Neural progenitor cell (in vitro differentiated cells): ENCODE measurements at regions not wholly inside any gene's neighbourhood (a gene's known extent, or its start where the extent isn't known, plus 50 kb on each side); places are given as distances from the start of the nearest gene placed in this dataset.
"Not testable (repeated sequence)": the region's sequence is repeated elsewhere in the genome, so short reads cannot be mapped to it uniquely, and the experiment has no call there.

ENCODE experiments used
- DNase-seq: peaks from one replicate; pipeline ENCODE4 v3.0.0-alpha.2; 2016; ENCODE audit warnings: low spot score
- H2AFZ ChIP-seq: fragments of 200-600 bp; sonication (generic); replicated peaks from 2 replicates; pipeline ENCODE4 v1.6.1; 2016; ENCODE audit warnings: antibody characterized with exemption
- H3F3A ChIP-seq: fragments of 200-600 bp; sonication (generic); 2 replicates; pipeline ENCODE4 v1.6.1; 2016; ENCODE audit warnings: antibody characterized with exemption, low read depth
- H3K27ac ChIP-seq: fragments of 200-600 bp; sonication (generic); 2 replicates; pipeline ENCODE4 v1.5.1; 2016; ENCODE audit warnings: mild to moderate bottlenecking
- H3K27me3 ChIP-seq: fragments of 200-600 bp; sonication (generic); 2 replicates; pipeline ENCODE4 v1.6.1; 2016; ENCODE audit warnings: mild to moderate bottlenecking, moderate library complexity
- H3K36me3 ChIP-seq: fragments of 200-600 bp; sonication (generic); 2 replicates; pipeline ENCODE4 v1.5.1; 2016
- H3K4me1 ChIP-seq: fragments of 200-600 bp; sonication (generic); 2 replicates; pipeline ENCODE4 v1.6.1; 2016; ENCODE audit warnings: mixed run types
- H3K4me2 ChIP-seq: fragments of 200-600 bp; sonication (generic); 2 replicates; pipeline ENCODE4 v1.6.1; 2016
- H3K4me3 ChIP-seq: fragments of 200-600 bp; sonication (generic); 2 replicates; pipeline ENCODE4 v1.5.1; 2016
- H3K79me2 ChIP-seq: fragments of 200-600 bp; sonication (generic); 2 replicates; pipeline ENCODE4 v1.6.1; 2016; ENCODE audit warnings: low read depth
- H3K9ac ChIP-seq: fragments of 200-600 bp; sonication (generic); 2 replicates; pipeline ENCODE4 v1.6.1; 2016
- H3K9me3 ChIP-seq: fragments of 200-600 bp; sonication (generic); 2 replicates; pipeline ENCODE4 v1.5.1; 2016; ENCODE audit warnings: low read depth
- H4K20me1 ChIP-seq: fragments of 200-600 bp; sonication (generic); 2 replicates; pipeline ENCODE4 v1.6.1; 2016; ENCODE audit warnings: low read depth
- H3K27ac Mint-ChIP-seq: 3 replicates; pipeline ENCODE4 v1.8.0; 2021; ENCODE audit warnings: mixed read lengths
- H3K27me3 Mint-ChIP-seq: 2 replicates; pipeline ENCODE4 v1.8.0; 2022; ENCODE audit warnings: low read depth, mild to moderate bottlenecking, inconsistent platforms, moderate library complexity, mixed read lengths; ENCODE audit not compliant: insufficient read depth
- H3K36me3 Mint-ChIP-seq: 3 replicates; pipeline ENCODE4 v1.8.0; 2021; ENCODE audit warnings: mixed read lengths
- H3K4me1 Mint-ChIP-seq: 3 replicates; pipeline ENCODE4 v1.8.0; 2021; ENCODE audit warnings: mixed read lengths
- H3K4me3 Mint-ChIP-seq: 3 replicates; pipeline ENCODE4 v1.8.0; 2021; ENCODE audit warnings: mild to moderate bottlenecking, moderate library complexity, mixed read lengths
- H3K9me3 Mint-ChIP-seq: 3 replicates; pipeline ENCODE4 v1.8.0; 2020; ENCODE audit warnings: mixed read lengths
- EZH2 ChIP-seq: fragments of 200-600 bp; sonication (generic); IDR thresholded peaks from 2 replicates; pipeline ENCODE4 v1.6.1; 2017; ENCODE audit warnings: antibody characterized with exemption, mild to moderate bottlenecking, moderate library complexity
- EZH2phosphoT487 ChIP-seq: fragments of 200-600 bp; sonication (generic); IDR thresholded peaks from 2 replicates; pipeline ENCODE4 v1.6.1; 2017; ENCODE audit warnings: antibody characterized with exemption
- TF ChIP-seq, protein P1 (sequence below): fragments of 200-600 bp; sonication (generic); IDR thresholded peaks from 2 replicates; pipeline ENCODE4 v1.5.1; 2017; ENCODE audit warnings: antibody characterized with exemption, mild to moderate bottlenecking

GRCh38 chr17:20843799-20844553, 198.8 kb downstream of the USP22 start:
- not testable (repeated sequence) for H3K36me3 ChIP-seq, H3K79me2 ChIP-seq, H3K4me1 ChIP-seq, H3K9me3 ChIP-seq, H3K4me1 Mint-ChIP-seq, H3F3A ChIP-seq, H3K27me3 Mint-ChIP-seq, H3K36me3 Mint-ChIP-seq, H3K27ac ChIP-seq, H3K27ac Mint-ChIP-seq, H3K9ac ChIP-seq, H3K9me3 Mint-ChIP-seq, H4K20me1 ChIP-seq
- Histone ChIP-seq H3K4me3 (peak overlapping the region; percentile 50), H2AFZ (peak overlapping the region; percentile 85), H3K27me3 (peaks cover 36% of the 10 kb centered on the region), H3K4me2 (peak overlapping the region; percentile 84)
- peak overlapping the region; percentile 76 for H3K4me3 Mint-ChIP-seq
- peak; percentile 80 for DNase-seq
- TF ChIP-seq, protein P1, sequence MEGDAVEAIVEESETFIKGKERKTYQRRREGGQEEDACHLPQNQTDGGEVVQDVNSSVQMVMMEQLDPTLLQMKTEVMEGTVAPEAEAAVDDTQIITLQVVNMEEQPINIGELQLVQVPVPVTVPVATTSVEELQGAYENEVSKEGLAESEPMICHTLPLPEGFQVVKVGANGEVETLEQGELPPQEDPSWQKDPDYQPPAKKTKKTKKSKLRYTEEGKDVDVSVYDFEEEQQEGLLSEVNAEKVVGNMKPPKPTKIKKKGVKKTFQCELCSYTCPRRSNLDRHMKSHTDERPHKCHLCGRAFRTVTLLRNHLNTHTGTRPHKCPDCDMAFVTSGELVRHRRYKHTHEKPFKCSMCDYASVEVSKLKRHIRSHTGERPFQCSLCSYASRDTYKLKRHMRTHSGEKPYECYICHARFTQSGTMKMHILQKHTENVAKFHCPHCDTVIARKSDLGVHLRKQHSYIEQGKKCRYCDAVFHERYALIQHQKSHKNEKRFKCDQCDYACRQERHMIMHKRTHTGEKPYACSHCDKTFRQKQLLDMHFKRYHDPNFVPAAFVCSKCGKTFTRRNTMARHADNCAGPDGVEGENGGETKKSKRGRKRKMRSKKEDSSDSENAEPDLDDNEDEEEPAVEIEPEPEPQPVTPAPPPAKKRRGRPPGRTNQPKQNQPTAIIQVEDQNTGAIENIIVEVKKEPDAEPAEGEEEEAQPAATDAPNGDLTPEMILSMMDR: peak; percentile 8

DNA sequence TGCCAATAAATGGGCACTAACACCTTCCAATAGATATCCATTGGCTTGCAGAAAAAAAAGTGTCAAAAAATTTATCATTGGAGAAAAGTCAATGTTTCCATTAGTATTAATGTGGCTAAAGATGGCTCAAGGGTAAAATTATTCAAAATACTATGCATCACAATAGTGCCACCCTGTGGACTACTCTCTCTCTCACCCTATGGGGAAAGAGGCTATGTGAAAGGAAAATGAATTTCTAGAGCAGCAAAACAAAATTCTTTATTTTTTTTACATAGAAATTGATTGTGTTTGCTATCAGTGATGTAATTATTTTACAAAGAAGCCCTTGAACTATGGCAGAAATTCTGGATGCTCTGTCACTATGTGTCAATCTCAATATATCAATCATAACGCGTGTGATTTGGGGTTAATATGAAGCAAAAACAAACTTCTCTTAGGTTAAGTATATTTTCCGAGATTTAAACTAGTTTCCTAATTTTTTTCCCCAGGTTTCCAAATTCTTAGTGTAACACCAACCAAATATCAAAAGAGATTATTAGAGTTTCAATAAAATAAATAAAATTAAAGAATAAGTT, 193.9 kb downstream of the USP22 start:
- not testable (repeated sequence) for H3K4me3 ChIP-seq, DNase-seq, H2AFZ ChIP-seq, H3K36me3 Mint-ChIP-seq, H3K27ac Mint-ChIP-seq, H3K9me3 Mint-ChIP-seq, H3K4me3 Mint-ChIP-seq, H3K36me3 ChIP-seq, H3K79me2 ChIP-seq, H4K20me1 ChIP-seq, H3K9me3 ChIP-seq, H3K9ac ChIP-seq, H3K4me2 ChIP-seq, H3K27ac ChIP-seq
- Histone ChIP-seq H3F3A (peaks cover 28% of the 10 kb centered on the region), H3K4me1 (peaks cover 15% of the 10 kb centered on the region), H3K27me3 (peaks cover 31% of the 10 kb centered on the region)
- TF ChIP-seq, protein P1: peak; percentile 69
- H3K27me3 Mint-ChIP-seq: peaks cover 19% of the 10 kb centered on the region
- peaks cover 21% of the 10 kb centered on the region for H3K4me1 Mint-ChIP-seq

- not testable (repeated sequence) for H3K4me1 ChIP-seq, H4K20me1 ChIP-seq, H3K9ac ChIP-seq, H3K36me3 Mint-ChIP-seq, H3K27ac ChIP-seq, H3K79me2 ChIP-seq, H3K4me2 ChIP-seq, H3K9me3 ChIP-seq, H3K36me3 ChIP-seq, H3K27ac Mint-ChIP-seq, H3K9me3 Mint-ChIP-seq
- Histone ChIP-seq H3F3A (peaks cover 23% of the 10 kb centered on the region), H2AFZ (peak overlapping the region; percentile 67), H3K27me3 (peaks cover 14% of the 10 kb centered on the region), H3K4me3 (peak overlapping the region; percentile 55)
- peak overlapping the region; percentile 92 for H3K4me3 Mint-ChIP-seq
- H3K4me1 Mint-ChIP-seq: peaks cover 19% of the 10 kb centered on the region
- peak; percentile 59 for DNase-seq
- H3K27me3 Mint-ChIP-seq: peaks cover 12% of the 10 kb centered on the region
These were observed 191.1 kb downstream of the USP22 start for GRCh38 chr17:20851591-20852238.

- no peaks in the 10 kb centered on the region for H3K36me3 Mint-ChIP-seq
- Histone ChIP-seq H4K20me1 (no peaks in the 10 kb centered on the region), H3K27ac (peak overlapping the region; percentile 36), H3K4me3 (peak overlapping the region; percentile 55), H3K36me3 (no peaks in the 10 kb centered on the region), H3K9ac (no peak overlapping the region), H3F3A (peaks cover 23% of the 10 kb centered on the region), H3K79me2 (no peaks in the 10 kb centered on the region), H3K9me3 (no peaks in the 10 kb centered on the region), H3K4me1 (peaks cover 10% of the 10 kb centered on the region), H2AFZ (peak overlapping the region; percentile 67), H3K4me2 (no peak overlapping the region), H3K27me3 (peaks cover 14% of the 10 kb centered on the region)
- peaks cover 12% of the 10 kb centered on the region for H3K27me3 Mint-ChIP-seq
- TF ChIP-seq EZH2phosphoT487: peak; percentile 43
- TF ChIP-seq EZH2: no peak
- TF ChIP-seq, protein P1: peak; percentile 23
- H3K4me3 Mint-ChIP-seq: peak overlapping the region; percentile 92
- H3K4me1 Mint-ChIP-seq: peaks cover 19% of the 10 kb centered on the region
- peak overlapping the region; percentile 90 for H3K27ac Mint-ChIP-seq
- no peaks in the 10 kb centered on the region for H3K9me3 Mint-ChIP-seq
- peak; percentile 76 for DNase-seq
These were observed 190.4 kb downstream of the USP22 start for GRCh38 chr17:20852239-20852989.
